IMR-90 (cell line): ENCODE measurements at regions not wholly inside any gene's neighbourhood (a gene's known extent, or its start where the extent isn't known, plus 50 kb on each side); places are given as distances from the start of the nearest gene placed in this dataset.

Source experiments
- ATAC-seq: fragments of 200-7000 bp; cut with Tn5 transposase; 2 replicates; pipeline ENCODE4 v1.9.1; 2020; ENCODE audit warnings: low read depth, mild to moderate bottlenecking, moderate library complexity
- BruUV-seq: library from RNA; stranded (reverse); fragments of 400-500 nt; replicated peaks from 2 replicates; lab custom pipeline; 2021; lab: Mats Ljungman, UMichigan
- CTCF ChIA-PET: fragments of 300-600 bp; formaldehyde crosslinking; extraction: SDS; loops from one replicate; lab custom pipeline; 2021; ENCODE audit warnings: antibody characterized with exemption; lab: Yijun Ruan, JAX
- POLR2A ChIA-PET: fragments of 300-600 bp; sonication (Branson Sonifier 250); formaldehyde crosslinking; loops from one replicate; lab custom pipeline; 2022; ENCODE audit warnings: antibody characterized with exemption; ENCODE audit not compliant: unreplicated experiment; lab: Charles Lee
- DNase-seq: peaks from one replicate; pipeline ENCODE4 v3.0.0; 2013
- H2AFZ ChIP-seq: replicated peaks from 2 replicates; pipeline ENCODE3; 2013; ENCODE audit warnings: low read length, mild to moderate bottlenecking; ENCODE audit not compliant: poor library complexity
- H2AK5ac ChIP-seq: 2 replicates; pipeline ENCODE4 v1.6.1; 2013; ENCODE audit warnings: low read depth, low read length, inconsistent platforms
- H2AK9ac ChIP-seq: replicated peaks from 2 replicates; pipeline ENCODE3; 2013; ENCODE audit warnings: mild to moderate bottlenecking, low read depth, low read length, moderate library complexity; ENCODE audit not compliant: poor library complexity
- H2BK120ac ChIP-seq: 2 replicates; pipeline ENCODE4 v1.6.1; 2013; ENCODE audit warnings: low read depth, low read length, inconsistent platforms
- H2BK15ac ChIP-seq: 3 replicates; pipeline ENCODE4 v1.6.1; 2013; ENCODE audit warnings: low read depth, low read length, inconsistent platforms
- H2BK20ac ChIP-seq: 2 replicates; pipeline ENCODE4 v1.6.1; 2013; ENCODE audit warnings: low read depth, mild to moderate bottlenecking, inconsistent platforms, low read length, moderate library complexity
- H2BK5ac ChIP-seq: 2 replicates; pipeline ENCODE4 v1.6.1; 2013; ENCODE audit warnings: mild to moderate bottlenecking, low read depth, low read length, inconsistent platforms; ENCODE audit not compliant: poor library complexity, severe bottlenecking
- H3K14ac ChIP-seq: replicated peaks from 2 replicates; pipeline ENCODE4 v1.6.1; 2013; ENCODE audit warnings: low read depth, low read length, inconsistent platforms
- H3K18ac ChIP-seq: 2 replicates; pipeline ENCODE4 v1.6.1; 2013; ENCODE audit warnings: low read depth, low read length, control low read depth
- H3K23ac ChIP-seq: 2 replicates; pipeline ENCODE4 v1.6.1; 2013; ENCODE audit warnings: low read depth, low read length, inconsistent platforms
- H3K27ac ChIP-seq: 2 replicates; pipeline ENCODE4 v1.5.1; 2013; ENCODE audit warnings: mild to moderate bottlenecking, control low read depth, low read length; ENCODE audit not compliant: insufficient read depth
- H3K27me3 ChIP-seq: 2 replicates; pipeline ENCODE4 v1.6.1; 2013; ENCODE audit warnings: low read length; ENCODE audit not compliant: control insufficient read depth, insufficient read depth
- H3K36me3 ChIP-seq: 2 replicates; pipeline ENCODE4 v1.6.1; 2013; ENCODE audit warnings: low read length, mixed read lengths; ENCODE audit not compliant: control insufficient read depth, insufficient read depth
- H3K4ac ChIP-seq: 2 replicates; pipeline ENCODE4 v1.6.1; 2013; ENCODE audit warnings: low read depth, low read length, inconsistent platforms
- H3K4me1 ChIP-seq: 2 replicates; pipeline ENCODE4 v1.6.1; 2013; ENCODE audit warnings: low read length, mixed read lengths; ENCODE audit not compliant: control insufficient read depth, insufficient read depth
- H3K4me2 ChIP-seq: 2 replicates; pipeline ENCODE4 v1.6.1; 2013; ENCODE audit warnings: low read depth, mild to moderate bottlenecking, control low read depth, low read length, moderate library complexity
- H3K4me3 ChIP-seq: 2 replicates; pipeline ENCODE4 v1.5.1; 2013; ENCODE audit warnings: low read depth, mild to moderate bottlenecking, control low read depth, low read length, moderate library complexity; ENCODE audit not compliant: insufficient read depth
- H3K56ac ChIP-seq: 2 replicates; pipeline ENCODE4 v1.6.1; 2013; ENCODE audit warnings: low read length, inconsistent platforms; ENCODE audit not compliant: insufficient read depth; ENCODE audit errors: extremely low read depth
- H3K79me1 ChIP-seq, 2 experiments: 2 replicates each; pipeline ENCODE4 v1.6.1; 2013; ENCODE audit warnings: low read length in 2 of 2, inconsistent platforms in 1 of 2, low read depth in 1 of 2
- H3K9ac ChIP-seq: 2 replicates; pipeline ENCODE4 v1.6.1; 2013; ENCODE audit warnings: low read depth, low read length, control low read depth
- H3K9me1 ChIP-seq: 2 replicates; pipeline ENCODE4 v1.6.1; 2013; ENCODE audit warnings: low read length, inconsistent platforms; ENCODE audit not compliant: insufficient read depth
- H3K9me3 ChIP-seq: 2 replicates; pipeline ENCODE4 v1.6.1; 2013; ENCODE audit warnings: low read length; ENCODE audit not compliant: control insufficient read depth, insufficient read depth
- H4K20me1 ChIP-seq: 2 replicates; pipeline ENCODE4 v1.6.1; 2013; ENCODE audit warnings: low read length, inconsistent platforms; ENCODE audit not compliant: insufficient read depth
- H4K5ac ChIP-seq: 2 replicates; pipeline ENCODE4 v1.6.1; 2013; ENCODE audit warnings: mild to moderate bottlenecking, low read depth, low read length, control low read depth
- H4K8ac ChIP-seq, 2 experiments: 2 replicates each; pipeline ENCODE4 v1.6.1; 2013; ENCODE audit warnings: low read depth in 2 of 2, low read length in 2 of 2, control low read depth in 1 of 2, inconsistent platforms in 1 of 2
- H4K91ac ChIP-seq: 2 replicates; pipeline ENCODE4 v1.6.1; 2013; ENCODE audit warnings: low read depth, low read length, inconsistent platforms; ENCODE audit not compliant: insufficient read depth
- FOS ChIP-seq: fragments of 150-350 bp; IDR thresholded peaks from 2 replicates; pipeline ENCODE4 v1.6.1; 2016; ENCODE audit warnings: low read depth, low read length
- WGBS, 2 experiments: methylation state at CpG; one replicate each; pipeline versions ENCODE4 v1.1.5 to v1.1.7; 2013; ENCODE audit warnings: missing lambda C conversion rate in 2 of 2; ENCODE audit not compliant: insufficient read length in 1 of 2; ENCODE audit errors: extremely low coverage in 2 of 2; 5-methylcytosine and 5-hydroxymethylcytosine counted together
- dilution Hi-C: fragments of 300-500 bp; cut with HindIII; formaldehyde crosslinking; loops from one replicate; pipeline ENCODE4 v1.14.3; 2018; ENCODE audit warnings: low sequenced_read_pairs; ENCODE audit not compliant: unreplicated experiment
- in situ Hi-C: fragments of 300-500 bp; cut with MboI; formaldehyde crosslinking; loops from 3 replicates; pipeline ENCODE4 v1.14.3; 2019; ENCODE audit warnings: low sequenced_read_pairs, inconsistent platforms, mixed read lengths
- intact Hi-C: fragments of 100-400 bp; cut with micrococcal nuclease; formaldehyde crosslinking; loops from 2 replicates; pipeline ENCODE4 v1.10.0; 2022
- TF ChIP-seq, protein P1 (sequence below): conservative IDR thresholded peaks from 2 replicates; pipeline ENCODE4 v1.5.1; 2012; ENCODE audit warnings: mild to moderate bottlenecking, low read depth, low read length, improper control_type of control experiment

DNA sequence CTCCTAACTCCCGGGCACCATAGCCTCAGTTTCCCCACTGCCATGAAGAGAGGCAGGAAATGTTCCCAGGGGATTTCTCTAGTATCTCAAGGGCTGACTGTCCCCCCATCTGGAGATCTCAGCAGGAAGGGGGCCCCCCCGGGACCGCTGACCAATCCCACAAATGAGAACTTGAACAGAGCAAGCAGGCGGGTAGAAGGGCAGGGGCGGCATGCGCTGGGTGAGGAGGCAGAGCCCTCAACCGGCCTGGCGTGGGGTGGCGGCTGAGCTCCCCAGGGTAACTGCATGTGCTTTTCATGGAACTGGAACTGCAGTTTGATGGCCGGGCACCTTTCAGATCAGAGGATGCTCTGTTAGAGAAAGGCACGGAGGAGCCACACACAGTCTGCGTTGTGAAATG is 144.5 kb downstream of the CTTN start:
- CTCF ChIA-PET: no interaction called here

More for the DNA sequence above, 144.5 kb downstream of the CTTN start:
- Histone ChIP-seq H2BK15ac (no peak overlapping the region), H2BK5ac (no peak overlapping the region), H3K36me3 (no peaks in the 10 kb centered on the region), H3K9ac (no peak overlapping the region), H4K5ac (no peak overlapping the region), H3K4me1 (no peaks in the 10 kb centered on the region; the same call in 1 of the 2 replicates), H2AK5ac (no peak overlapping the region), H3K9me1 (no peaks in the 10 kb centered on the region), H3K18ac (no peak overlapping the region), H3K4me2 (no peak overlapping the region), H3K14ac (no peak overlapping the region), H4K20me1 (no peaks in the 10 kb centered on the region; the same call in 1 of the 2 replicates), H2BK120ac (no peak overlapping the region), H2BK20ac (no peak overlapping the region), H3K27me3 (no peaks in the 10 kb centered on the region; the same call in 1 of the 2 replicates), H4K8ac (no peak overlapping the region), H3K56ac (no peak overlapping the region), H3K79me1 (no peaks in the 10 kb centered on the region), H3K27ac (no peak overlapping the region), H3K9me3 (peaks cover 5% of the 10 kb centered on the region), H2AK9ac (no peak overlapping the region), H3K4me3 (no peak overlapping the region), H3K4ac (no peak overlapping the region), H3K23ac (no peak overlapping the region), H4K91ac (no peak overlapping the region), H2AFZ (no peak overlapping the region)
- DNase-seq (no peak), ATAC-seq (no peak)
- POLR2A ChIA-PET: no interaction called here
- in situ Hi-C loops: no loop called here
- dilution Hi-C loops: no loop called here
- intact Hi-C loops: no loop called here
- WGBS, 2 experiments: 80% methylated on average over 1 of the region's 12 CpGs; no CpG with 5 or more reads in 1 of the 2 experiments
- no peak for TF ChIP-seq FOS
- TF ChIP-seq, protein P1, sequence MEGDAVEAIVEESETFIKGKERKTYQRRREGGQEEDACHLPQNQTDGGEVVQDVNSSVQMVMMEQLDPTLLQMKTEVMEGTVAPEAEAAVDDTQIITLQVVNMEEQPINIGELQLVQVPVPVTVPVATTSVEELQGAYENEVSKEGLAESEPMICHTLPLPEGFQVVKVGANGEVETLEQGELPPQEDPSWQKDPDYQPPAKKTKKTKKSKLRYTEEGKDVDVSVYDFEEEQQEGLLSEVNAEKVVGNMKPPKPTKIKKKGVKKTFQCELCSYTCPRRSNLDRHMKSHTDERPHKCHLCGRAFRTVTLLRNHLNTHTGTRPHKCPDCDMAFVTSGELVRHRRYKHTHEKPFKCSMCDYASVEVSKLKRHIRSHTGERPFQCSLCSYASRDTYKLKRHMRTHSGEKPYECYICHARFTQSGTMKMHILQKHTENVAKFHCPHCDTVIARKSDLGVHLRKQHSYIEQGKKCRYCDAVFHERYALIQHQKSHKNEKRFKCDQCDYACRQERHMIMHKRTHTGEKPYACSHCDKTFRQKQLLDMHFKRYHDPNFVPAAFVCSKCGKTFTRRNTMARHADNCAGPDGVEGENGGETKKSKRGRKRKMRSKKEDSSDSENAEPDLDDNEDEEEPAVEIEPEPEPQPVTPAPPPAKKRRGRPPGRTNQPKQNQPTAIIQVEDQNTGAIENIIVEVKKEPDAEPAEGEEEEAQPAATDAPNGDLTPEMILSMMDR: no peak
- BruUV-seq: no TSS peak
